HEK293 (cell line): ENCODE measurements at regions not wholly inside any gene's neighbourhood (a gene's known extent, or its start where the extent isn't known, plus 50 kb on each side); places are given as distances from the start of the nearest gene placed in this dataset.

Experiments
- TCF7L2 ChIP-seq: IDR thresholded peaks from 2 replicates; pipeline ENCODE4 v1.6.1; 2011; ENCODE audit warnings: low read depth, mild to moderate bottlenecking, inconsistent platforms, low read length, moderate library complexity, borderline replicate concordance
- ZFHX2 ChIP-seq: fragments of 450-650 bp; formaldehyde crosslinking; conservative IDR thresholded peaks from 2 replicates; pipeline ENCODE4 v1.5.1; 2016; ENCODE audit warnings: missing biosample characterization, missing genetic modification characterization
- ZIC2 ChIP-seq: fragments of 450-650 bp; formaldehyde crosslinking; IDR thresholded peaks from 2 replicates; pipeline ENCODE4 v1.5.1; 2016; ENCODE audit warnings: missing biosample characterization, missing genetic modification characterization
- ZNF157 ChIP-seq: fragments of 450-650 bp; formaldehyde crosslinking; IDR thresholded peaks from 2 replicates; pipeline ENCODE4 v1.5.1; 2016; ENCODE audit warnings: missing biosample characterization, missing genetic modification characterization
- ZNF16 ChIP-seq: fragments of 450-650 bp; formaldehyde crosslinking; IDR thresholded peaks from 2 replicates; pipeline ENCODE4 v1.5.1; 2016; ENCODE audit warnings: low read depth, missing biosample characterization, missing genetic modification characterization
- ZNF561 ChIP-seq: fragments of 450-650 bp; IDR thresholded peaks from 2 replicates; pipeline ENCODE4 v1.5.1; 2018; ENCODE audit warnings: missing biosample characterization, missing genetic modification characterization, borderline replicate concordance
- ZNF585B ChIP-seq: fragments of 450-650 bp; formaldehyde crosslinking; IDR thresholded peaks from 2 replicates; pipeline ENCODE4 v1.5.1; 2016; ENCODE audit warnings: missing biosample characterization, missing genetic modification characterization
- ZNF660 ChIP-seq: fragments of 450-650 bp; IDR thresholded peaks from 2 replicates; pipeline ENCODE4 v1.5.1; 2018; ENCODE audit warnings: missing biosample characterization, mild to moderate bottlenecking, missing genetic modification characterization
- ZNF776 ChIP-seq: fragments of 450-650 bp; formaldehyde crosslinking; IDR thresholded peaks from 2 replicates; pipeline ENCODE4 v1.5.0; 2017; ENCODE audit warnings: missing biosample characterization, missing genetic modification characterization, borderline replicate concordance
- TF ChIP-seq, protein P1 (sequence below): fragments of 450-650 bp; formaldehyde crosslinking; IDR thresholded peaks from 2 replicates; pipeline ENCODE4 v1.5.1; 2016; ENCODE audit warnings: missing biosample characterization, missing genetic modification characterization
- TF ChIP-seq, protein P2 (sequence below): fragments of 450-650 bp; formaldehyde crosslinking; IDR thresholded peaks from 2 replicates; pipeline ENCODE4 v1.5.1; 2016; ENCODE audit warnings: missing biosample characterization, missing genetic modification characterization
- TF ChIP-seq, protein P3 (sequence below): sonication (generic); formaldehyde crosslinking; IDR thresholded peaks from 2 replicates; pipeline ENCODE4 v1.8.1; 2022; ENCODE audit warnings: mild to moderate bottlenecking, moderate library complexity, missing genetic modification reagents
- TF ChIP-seq, protein P4 (sequence below): fragments of 450-650 bp; formaldehyde crosslinking; IDR thresholded peaks from 2 replicates; pipeline ENCODE4 v1.5.1; 2016; ENCODE audit warnings: missing biosample characterization, missing genetic modification characterization, low read depth
- TF ChIP-seq, protein P5 (sequence below): fragments of 450-650 bp; formaldehyde crosslinking; IDR thresholded peaks from 2 replicates; pipeline ENCODE4 v1.5.1; 2016; ENCODE audit warnings: missing biosample characterization, missing genetic modification characterization

DNA sequence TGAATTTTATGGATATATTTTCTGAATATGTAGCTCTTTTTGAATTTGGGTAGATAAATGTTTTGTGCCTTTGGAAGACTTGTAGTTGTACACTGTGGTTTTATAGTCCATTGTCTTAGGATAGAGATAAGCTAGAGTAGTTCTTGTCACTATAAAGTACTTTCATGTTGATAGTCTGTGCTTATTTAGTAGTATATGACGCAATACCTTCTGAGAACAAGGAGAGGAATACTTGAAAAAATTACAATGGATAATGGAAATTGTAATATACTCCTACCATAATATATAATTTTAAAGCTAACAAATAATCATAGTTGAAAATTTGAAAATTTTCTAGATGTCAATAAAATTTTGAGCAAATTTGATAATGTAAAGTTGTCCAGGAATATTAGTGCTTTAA, 664.0 kb downstream of the TLE4 start:
- TF ChIP-seq, protein P1, sequence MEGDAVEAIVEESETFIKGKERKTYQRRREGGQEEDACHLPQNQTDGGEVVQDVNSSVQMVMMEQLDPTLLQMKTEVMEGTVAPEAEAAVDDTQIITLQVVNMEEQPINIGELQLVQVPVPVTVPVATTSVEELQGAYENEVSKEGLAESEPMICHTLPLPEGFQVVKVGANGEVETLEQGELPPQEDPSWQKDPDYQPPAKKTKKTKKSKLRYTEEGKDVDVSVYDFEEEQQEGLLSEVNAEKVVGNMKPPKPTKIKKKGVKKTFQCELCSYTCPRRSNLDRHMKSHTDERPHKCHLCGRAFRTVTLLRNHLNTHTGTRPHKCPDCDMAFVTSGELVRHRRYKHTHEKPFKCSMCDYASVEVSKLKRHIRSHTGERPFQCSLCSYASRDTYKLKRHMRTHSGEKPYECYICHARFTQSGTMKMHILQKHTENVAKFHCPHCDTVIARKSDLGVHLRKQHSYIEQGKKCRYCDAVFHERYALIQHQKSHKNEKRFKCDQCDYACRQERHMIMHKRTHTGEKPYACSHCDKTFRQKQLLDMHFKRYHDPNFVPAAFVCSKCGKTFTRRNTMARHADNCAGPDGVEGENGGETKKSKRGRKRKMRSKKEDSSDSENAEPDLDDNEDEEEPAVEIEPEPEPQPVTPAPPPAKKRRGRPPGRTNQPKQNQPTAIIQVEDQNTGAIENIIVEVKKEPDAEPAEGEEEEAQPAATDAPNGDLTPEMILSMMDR (tag by site-specific recombination): no peak
- TF ChIP-seq, protein P2, sequence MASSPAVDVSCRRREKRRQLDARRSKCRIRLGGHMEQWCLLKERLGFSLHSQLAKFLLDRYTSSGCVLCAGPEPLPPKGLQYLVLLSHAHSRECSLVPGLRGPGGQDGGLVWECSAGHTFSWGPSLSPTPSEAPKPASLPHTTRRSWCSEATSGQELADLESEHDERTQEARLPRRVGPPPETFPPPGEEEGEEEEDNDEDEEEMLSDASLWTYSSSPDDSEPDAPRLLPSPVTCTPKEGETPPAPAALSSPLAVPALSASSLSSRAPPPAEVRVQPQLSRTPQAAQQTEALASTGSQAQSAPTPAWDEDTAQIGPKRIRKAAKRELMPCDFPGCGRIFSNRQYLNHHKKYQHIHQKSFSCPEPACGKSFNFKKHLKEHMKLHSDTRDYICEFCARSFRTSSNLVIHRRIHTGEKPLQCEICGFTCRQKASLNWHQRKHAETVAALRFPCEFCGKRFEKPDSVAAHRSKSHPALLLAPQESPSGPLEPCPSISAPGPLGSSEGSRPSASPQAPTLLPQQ (tag by site-specific recombination): no peak
- no peak for TF ChIP-seq TCF7L2
- TF ChIP-seq ZIC2 (tag by site-specific recombination): no peak
- TF ChIP-seq ZNF16: no peak
- no peak for TF ChIP-seq ZNF561 (tag by site-specific recombination)
- TF ChIP-seq, protein P3, sequence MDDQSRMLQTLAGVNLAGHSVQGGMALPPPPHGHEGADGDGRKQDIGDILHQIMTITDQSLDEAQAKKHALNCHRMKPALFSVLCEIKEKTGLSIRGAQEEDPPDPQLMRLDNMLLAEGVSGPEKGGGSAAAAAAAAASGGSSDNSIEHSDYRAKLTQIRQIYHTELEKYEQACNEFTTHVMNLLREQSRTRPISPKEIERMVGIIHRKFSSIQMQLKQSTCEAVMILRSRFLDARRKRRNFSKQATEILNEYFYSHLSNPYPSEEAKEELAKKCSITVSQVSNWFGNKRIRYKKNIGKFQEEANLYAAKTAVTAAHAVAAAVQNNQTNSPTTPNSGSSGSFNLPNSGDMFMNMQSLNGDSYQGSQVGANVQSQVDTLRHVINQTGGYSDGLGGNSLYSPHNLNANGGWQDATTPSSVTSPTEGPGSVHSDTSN (CRISPR knock-in tag): no peak
- no peak for TF ChIP-seq ZNF776 (tag by site-specific recombination)
- TF ChIP-seq, protein P4, sequence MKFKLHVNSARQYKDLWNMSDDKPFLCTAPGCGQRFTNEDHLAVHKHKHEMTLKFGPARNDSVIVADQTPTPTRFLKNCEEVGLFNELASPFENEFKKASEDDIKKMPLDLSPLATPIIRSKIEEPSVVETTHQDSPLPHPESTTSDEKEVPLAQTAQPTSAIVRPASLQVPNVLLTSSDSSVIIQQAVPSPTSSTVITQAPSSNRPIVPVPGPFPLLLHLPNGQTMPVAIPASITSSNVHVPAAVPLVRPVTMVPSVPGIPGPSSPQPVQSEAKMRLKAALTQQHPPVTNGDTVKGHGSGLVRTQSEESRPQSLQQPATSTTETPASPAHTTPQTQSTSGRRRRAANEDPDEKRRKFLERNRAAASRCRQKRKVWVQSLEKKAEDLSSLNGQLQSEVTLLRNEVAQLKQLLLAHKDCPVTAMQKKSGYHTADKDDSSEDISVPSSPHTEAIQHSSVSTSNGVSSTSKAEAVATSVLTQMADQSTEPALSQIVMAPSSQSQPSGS (tag by site-specific recombination): no peak
- TF ChIP-seq ZNF660 (tag by site-specific recombination): no peak
- TF ChIP-seq ZNF157 (tag by site-specific recombination): no peak
- TF ChIP-seq, protein P5, sequence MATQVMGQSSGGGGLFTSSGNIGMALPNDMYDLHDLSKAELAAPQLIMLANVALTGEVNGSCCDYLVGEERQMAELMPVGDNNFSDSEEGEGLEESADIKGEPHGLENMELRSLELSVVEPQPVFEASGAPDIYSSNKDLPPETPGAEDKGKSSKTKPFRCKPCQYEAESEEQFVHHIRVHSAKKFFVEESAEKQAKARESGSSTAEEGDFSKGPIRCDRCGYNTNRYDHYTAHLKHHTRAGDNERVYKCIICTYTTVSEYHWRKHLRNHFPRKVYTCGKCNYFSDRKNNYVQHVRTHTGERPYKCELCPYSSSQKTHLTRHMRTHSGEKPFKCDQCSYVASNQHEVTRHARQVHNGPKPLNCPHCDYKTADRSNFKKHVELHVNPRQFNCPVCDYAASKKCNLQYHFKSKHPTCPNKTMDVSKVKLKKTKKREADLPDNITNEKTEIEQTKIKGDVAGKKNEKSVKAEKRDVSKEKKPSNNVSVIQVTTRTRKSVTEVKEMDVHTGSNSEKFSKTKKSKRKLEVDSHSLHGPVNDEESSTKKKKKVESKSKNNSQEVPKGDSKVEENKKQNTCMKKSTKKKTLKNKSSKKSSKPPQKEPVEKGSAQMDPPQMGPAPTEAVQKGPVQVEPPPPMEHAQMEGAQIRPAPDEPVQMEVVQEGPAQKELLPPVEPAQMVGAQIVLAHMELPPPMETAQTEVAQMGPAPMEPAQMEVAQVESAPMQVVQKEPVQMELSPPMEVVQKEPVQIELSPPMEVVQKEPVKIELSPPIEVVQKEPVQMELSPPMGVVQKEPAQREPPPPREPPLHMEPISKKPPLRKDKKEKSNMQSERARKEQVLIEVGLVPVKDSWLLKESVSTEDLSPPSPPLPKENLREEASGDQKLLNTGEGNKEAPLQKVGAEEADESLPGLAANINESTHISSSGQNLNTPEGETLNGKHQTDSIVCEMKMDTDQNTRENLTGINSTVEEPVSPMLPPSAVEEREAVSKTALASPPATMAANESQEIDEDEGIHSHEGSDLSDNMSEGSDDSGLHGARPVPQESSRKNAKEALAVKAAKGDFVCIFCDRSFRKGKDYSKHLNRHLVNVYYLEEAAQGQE (tag by site-specific recombination): no peak
- no peak for TF ChIP-seq ZNF585B (tag by site-specific recombination)
- no peak for TF ChIP-seq ZFHX2 (tag by site-specific recombination)
